Natural killer cell (primary cell): ENCODE measurements at regions not wholly inside any gene's neighbourhood (a gene's known extent, or its start where the extent isn't known, plus 50 kb on each side); places are given as distances from the start of the nearest gene placed in this dataset.

Source experiments
- ATAC-seq, 3 donors: fragments of 150-1000 bp in 2 of 3; fragments of 200-7000 bp in 1 of 3; cut with Tn5 transposase; 1 replicate in 1 of 3; 2 replicates in 2 of 3; pipeline ENCODE4 v1.10.0; 2021; ENCODE audit warnings: mild to moderate bottlenecking in 2 of 3, moderate library complexity in 2 of 3
- DNase-seq, 2 donors: peaks; one replicate each; pipeline versions ENCODE4 v3.0.0 to v3.0.0-alpha.2; 2013 to 2021; ENCODE audit warnings: mixed read lengths in 1 of 2
- H3K27ac ChIP-seq: one replicate; pipeline ENCODE4 v1.5.1; 2013; ENCODE audit warnings: mild to moderate bottlenecking, low read length
- H3K27me3 ChIP-seq: one replicate; pipeline ENCODE4 v1.6.1; 2013; ENCODE audit warnings: low read length; ENCODE audit not compliant: control insufficient read depth, insufficient read depth
- H3K36me3 ChIP-seq: one replicate; pipeline ENCODE4 v1.6.1; 2013; ENCODE audit warnings: low read length; ENCODE audit not compliant: control insufficient read depth, insufficient read depth
- H3K4me1 ChIP-seq: one replicate; pipeline ENCODE4 v1.6.1; 2013; ENCODE audit warnings: low read length; ENCODE audit not compliant: control insufficient read depth, insufficient read depth
- H3K4me3 ChIP-seq: one replicate; pipeline ENCODE4 v1.5.1; 2013; ENCODE audit warnings: low read length
- H3K9me3 ChIP-seq: one replicate; pipeline ENCODE4 v1.6.1; 2013; ENCODE audit warnings: low read length; ENCODE audit not compliant: control insufficient read depth, insufficient read depth
- H3K27ac Mint-ChIP-seq, 2 donors: one replicate each; pipeline ENCODE4 v1.8.0; 2022; ENCODE audit warnings: mild to moderate bottlenecking in 2 of 2, mixed read lengths in 2 of 2, moderate library complexity in 1 of 2
- H3K27me3 Mint-ChIP-seq, 2 donors: one replicate each; pipeline ENCODE4 v1.8.0; 2022; ENCODE audit warnings: low read depth in 2 of 2, mixed read lengths in 2 of 2
- H3K36me3 Mint-ChIP-seq: one replicate; pipeline ENCODE4 v1.8.0; 2022; ENCODE audit warnings: mixed read lengths
- H3K4me1 Mint-ChIP-seq, 2 donors: one replicate each; pipeline ENCODE4 v1.8.0; 2022; ENCODE audit warnings: mixed read lengths in 2 of 2
- H3K4me3 Mint-ChIP-seq: one replicate; pipeline ENCODE4 v1.8.0; 2022; ENCODE audit warnings: mild to moderate bottlenecking, moderate library complexity, mixed read lengths
- H3K9me3 Mint-ChIP-seq, 2 donors: one replicate each; pipeline ENCODE4 v1.8.0; 2022; ENCODE audit warnings: mixed read lengths in 2 of 2
- WGBS: methylation state at CpG from one replicate; pipeline ENCODE4 v1.1.7; 2013; ENCODE audit warnings: missing lambda C conversion rate; ENCODE audit not compliant: insufficient coverage; 5-methylcytosine and 5-hydroxymethylcytosine counted together
- intact Hi-C: fragments of 100-400 bp; cut with micrococcal nuclease; formaldehyde crosslinking; loops from one replicate; pipeline ENCODE4 v1.14.2; 2022
- TF ChIP-seq, protein P1 (sequence below): fragments of 200-600 bp; IDR thresholded peaks from one replicate; pipeline ENCODE4 v1.8.0; 2022; ENCODE audit warnings: antibody characterized with exemption

DNA sequence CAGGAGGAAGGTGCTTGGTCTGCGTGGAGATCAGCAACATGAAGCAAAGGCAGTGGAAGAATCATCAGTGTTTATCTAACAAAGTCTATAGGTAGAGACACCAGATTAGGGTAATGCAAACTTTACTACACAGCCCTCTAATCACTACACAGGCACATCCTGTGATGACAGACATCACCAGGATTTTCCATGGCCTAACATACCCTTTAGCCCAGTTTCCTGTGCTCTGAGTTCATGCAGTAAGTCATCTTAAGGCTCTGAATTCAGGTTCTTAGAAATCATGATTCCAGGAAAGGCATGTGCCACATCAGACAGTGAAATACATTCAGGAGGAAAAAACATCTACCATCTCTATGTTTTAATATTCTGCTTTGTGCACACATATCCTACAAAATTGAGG, 708.5 kb upstream of the SLC8A1 start:
- Histone ChIP-seq H3K4me1 (no peaks in the 10 kb centered on the region), H3K27me3 (no peaks in the 10 kb centered on the region), H3K9me3 (no peaks in the 10 kb centered on the region), H3K4me3 (no peak overlapping the region), H3K36me3 (no peaks in the 10 kb centered on the region), H3K27ac (no peak overlapping the region)
- Mint-ChIP-seq H3K9me3 (peaks cover 4 to 12% of the 10 kb centered on the region in 2 donors), H3K27ac (no peak overlapping the region), H3K27me3 (no peaks in the 10 kb centered on the region), H3K4me1 (no peaks in the 10 kb centered on the region), H3K36me3 (no peaks in the 10 kb centered on the region), H3K4me3 (no peak overlapping the region)
- intact Hi-C loops = no loop called here
- 54% methylated on average over 1 of the region's 1 CpG for WGBS
- DNase-seq = no peak
- TF ChIP-seq, protein P1, sequence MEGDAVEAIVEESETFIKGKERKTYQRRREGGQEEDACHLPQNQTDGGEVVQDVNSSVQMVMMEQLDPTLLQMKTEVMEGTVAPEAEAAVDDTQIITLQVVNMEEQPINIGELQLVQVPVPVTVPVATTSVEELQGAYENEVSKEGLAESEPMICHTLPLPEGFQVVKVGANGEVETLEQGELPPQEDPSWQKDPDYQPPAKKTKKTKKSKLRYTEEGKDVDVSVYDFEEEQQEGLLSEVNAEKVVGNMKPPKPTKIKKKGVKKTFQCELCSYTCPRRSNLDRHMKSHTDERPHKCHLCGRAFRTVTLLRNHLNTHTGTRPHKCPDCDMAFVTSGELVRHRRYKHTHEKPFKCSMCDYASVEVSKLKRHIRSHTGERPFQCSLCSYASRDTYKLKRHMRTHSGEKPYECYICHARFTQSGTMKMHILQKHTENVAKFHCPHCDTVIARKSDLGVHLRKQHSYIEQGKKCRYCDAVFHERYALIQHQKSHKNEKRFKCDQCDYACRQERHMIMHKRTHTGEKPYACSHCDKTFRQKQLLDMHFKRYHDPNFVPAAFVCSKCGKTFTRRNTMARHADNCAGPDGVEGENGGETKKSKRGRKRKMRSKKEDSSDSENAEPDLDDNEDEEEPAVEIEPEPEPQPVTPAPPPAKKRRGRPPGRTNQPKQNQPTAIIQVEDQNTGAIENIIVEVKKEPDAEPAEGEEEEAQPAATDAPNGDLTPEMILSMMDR = no peak
- ATAC-seq = no peak

DNA sequence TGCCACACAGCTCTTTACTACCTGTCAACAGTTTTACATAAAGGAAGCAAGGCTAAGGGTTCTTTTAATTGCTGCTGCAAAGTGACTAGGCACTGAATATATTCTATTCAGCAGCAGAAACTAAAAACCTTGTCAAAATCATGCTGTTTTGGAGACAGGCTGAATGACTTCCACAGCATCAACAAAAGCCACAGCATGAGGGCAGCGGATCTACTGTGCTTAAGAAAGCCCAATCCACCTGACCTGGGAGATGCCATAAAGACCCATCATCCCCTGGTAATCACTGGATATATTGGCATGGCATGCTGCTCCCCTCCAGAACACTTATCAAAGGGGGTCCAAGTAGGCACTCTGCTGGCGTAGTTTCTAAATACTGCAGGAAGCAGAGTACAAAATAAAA, 715.1 kb upstream of the SLC8A1 start:
- Mint-ChIP-seq H3K27ac (no peak overlapping the region), H3K9me3 (peaks cover 4 to 6% of the 10 kb centered on the region in 2 donors), H3K27me3 (no peaks in the 10 kb centered on the region), H3K36me3 (no peaks in the 10 kb centered on the region), H3K4me3 (no peak overlapping the region), H3K4me1 (no peaks in the 10 kb centered on the region)
- no peak overlapping the region for H3K27ac ChIP-seq
- ATAC-seq (no peak), DNase-seq (no peak)
- H3K36me3 ChIP-seq = no peaks in the 10 kb centered on the region
- H3K4me1 ChIP-seq = no peaks in the 10 kb centered on the region
- 100% methylated on average over 2 of the region's 2 CpGs for WGBS
- no peaks in the 10 kb centered on the region for H3K27me3 ChIP-seq
- no peak overlapping the region for H3K4me3 ChIP-seq
- intact Hi-C loops = no loop called here
- TF ChIP-seq, protein P1 = no peak
- no peaks in the 10 kb centered on the region for H3K9me3 ChIP-seq

DNA sequence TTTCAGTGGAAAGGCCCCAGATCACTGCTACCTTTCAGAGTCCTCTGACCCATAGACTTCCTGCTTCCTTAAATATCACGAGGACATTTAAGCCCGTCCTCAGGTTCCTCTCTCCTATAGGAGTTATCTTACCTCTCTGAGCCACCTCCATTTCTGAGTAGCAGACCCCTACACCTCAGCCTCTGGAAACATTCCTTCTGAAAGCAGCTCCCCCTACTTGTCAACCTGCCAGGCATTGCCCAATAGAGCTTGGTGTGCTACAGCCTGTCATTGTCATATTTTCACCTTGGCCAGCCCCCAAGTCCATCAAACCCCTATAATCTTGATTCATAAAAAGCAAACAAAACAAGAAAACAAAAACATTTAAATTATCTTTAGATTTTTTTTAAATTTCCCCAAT, 717.9 kb upstream of the SLC8A1 start:
- Histone ChIP-seq H3K36me3 (no peaks in the 10 kb centered on the region), H3K4me1 (no peaks in the 10 kb centered on the region), H3K9me3 (no peaks in the 10 kb centered on the region), H3K27me3 (no peaks in the 10 kb centered on the region), H3K27ac (no peak overlapping the region), H3K4me3 (no peak overlapping the region)
- H3K27ac Mint-ChIP-seq = no peak overlapping the region
- H3K36me3 Mint-ChIP-seq = no peaks in the 10 kb centered on the region
- TF ChIP-seq, protein P1 = no peak
- no peaks in the 10 kb centered on the region for H3K27me3 Mint-ChIP-seq
- no peak overlapping the region for H3K4me3 Mint-ChIP-seq
- H3K9me3 Mint-ChIP-seq = peaks cover 2% of the 10 kb centered on the region in 2 donors
- ATAC-seq (no peak), DNase-seq (no peak)
- H3K4me1 Mint-ChIP-seq = no peaks in the 10 kb centered on the region
- 73% methylated on average over 2 of the region's 2 CpGs for WGBS
- intact Hi-C loops = no loop called here

DNA sequence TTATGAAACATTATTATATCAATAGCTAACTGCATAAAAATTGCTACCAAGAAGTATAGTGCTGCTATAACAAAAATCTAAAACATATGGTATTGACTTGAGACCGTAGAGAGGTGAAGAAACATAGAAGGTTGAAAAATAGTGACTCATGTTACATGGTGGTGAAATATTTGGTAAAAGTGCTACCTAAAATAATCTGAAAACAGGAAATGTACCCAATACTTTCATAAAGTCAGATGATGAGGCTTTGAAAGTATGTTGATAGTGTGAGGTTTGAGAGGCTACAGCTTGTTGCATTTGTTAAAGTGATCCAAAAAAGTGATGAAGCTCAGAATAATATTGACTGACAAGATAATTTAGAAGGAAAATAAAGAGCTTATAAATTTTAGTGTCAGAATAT, 718.7 kb upstream of the SLC8A1 start:
- ATAC-seq (no peak), DNase-seq (no peak)
- H3K27ac ChIP-seq = no peak overlapping the region
- no peaks in the 10 kb centered on the region for H3K36me3 Mint-ChIP-seq
- no peaks in the 10 kb centered on the region for H3K4me1 Mint-ChIP-seq
- no peaks in the 10 kb centered on the region for H3K27me3 ChIP-seq
- TF ChIP-seq, protein P1 = no peak
- no peaks in the 10 kb centered on the region for H3K4me1 ChIP-seq
- intact Hi-C loops = no loop called here
- H3K4me3 ChIP-seq = no peak overlapping the region
- no peaks in the 10 kb centered on the region for H3K27me3 Mint-ChIP-seq
- H3K9me3 ChIP-seq = no peaks in the 10 kb centered on the region
- no peak overlapping the region for H3K27ac Mint-ChIP-seq
- H3K36me3 ChIP-seq = no peaks in the 10 kb centered on the region
- WGBS = 50% methylated on average over 1 of the region's 1 CpG
- H3K4me3 Mint-ChIP-seq = no peak overlapping the region
- no peaks in the 10 kb centered on the region for H3K9me3 Mint-ChIP-seq
